LoVo (cell line): ENCODE measurements at regions not wholly inside any gene's neighbourhood (a gene's known extent, or its start where the extent isn't known, plus 50 kb on each side); places are given as distances from the start of the nearest gene placed in this dataset.

Source experiments
- DNase-seq: peaks from one replicate; pipeline ENCODE4 v3.0.0-alpha.2; 2016; ENCODE audit warnings: low spot score

- DNase-seq: no peak
Measured at GRCh38 chr20:10771435-10772140, 97.8 kb upstream of the JAG1 start.

DNA sequence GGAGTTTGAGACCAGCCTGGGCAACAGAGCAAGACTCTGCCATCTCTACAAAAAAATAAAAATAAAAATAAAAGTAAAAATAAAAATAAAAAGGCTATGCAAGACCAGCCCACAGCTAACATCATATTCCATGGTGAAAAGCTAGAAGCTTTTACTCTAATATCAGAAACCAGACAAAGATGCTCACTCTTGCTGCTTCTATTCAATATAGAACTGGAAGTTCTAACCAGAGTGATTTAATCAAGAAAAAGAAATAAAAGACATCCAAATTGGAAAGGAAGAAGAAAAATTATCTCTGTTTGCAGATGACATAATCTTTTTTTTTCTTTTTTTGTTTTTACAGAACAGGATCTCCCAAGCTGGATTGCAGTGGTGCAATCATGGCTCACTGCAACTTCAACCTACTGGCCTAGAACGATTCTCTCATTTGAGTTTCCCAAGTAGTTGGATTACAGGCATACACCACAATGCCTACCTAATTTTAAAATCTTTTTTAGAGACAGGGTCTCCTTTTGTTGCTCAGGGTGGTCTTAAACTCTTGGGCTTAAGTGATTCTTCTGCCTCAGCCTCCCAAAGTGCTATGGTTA is 100.7 kb upstream of the JAG1 start:
- no peak for DNase-seq

- DNase-seq: no peak
Measured at GRCh38 chr20:10777710-10778109, 103.9 kb upstream of the JAG1 start.

- no peak for DNase-seq
Measured at GRCh38 chr20:10779911-10780310, 106.1 kb upstream of the JAG1 start.

DNA sequence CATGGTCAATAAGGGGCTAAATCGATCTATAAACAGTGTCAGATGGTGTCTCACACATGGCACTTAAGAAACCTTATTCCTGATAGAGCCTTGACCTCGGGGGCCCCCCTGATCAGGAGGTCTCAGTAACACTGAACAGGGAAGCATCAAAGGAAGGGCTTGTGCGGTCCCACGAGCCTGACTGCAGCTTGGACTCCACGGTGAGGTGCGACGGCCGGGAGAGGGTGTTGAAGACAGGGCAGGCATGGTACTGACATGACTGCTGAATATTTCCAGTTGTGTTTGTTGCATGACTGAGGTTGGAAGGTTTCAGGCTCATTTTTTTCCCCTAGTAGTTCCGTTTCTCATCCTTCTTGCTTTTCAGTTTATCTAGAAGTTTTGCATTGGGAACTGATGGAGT is 107.1 kb upstream of the JAG1 start:
- DNase-seq: no peak

GRCh38 chr20:10781526-10781925 is 107.7 kb upstream of the JAG1 start:
- no peak for DNase-seq

DNA sequence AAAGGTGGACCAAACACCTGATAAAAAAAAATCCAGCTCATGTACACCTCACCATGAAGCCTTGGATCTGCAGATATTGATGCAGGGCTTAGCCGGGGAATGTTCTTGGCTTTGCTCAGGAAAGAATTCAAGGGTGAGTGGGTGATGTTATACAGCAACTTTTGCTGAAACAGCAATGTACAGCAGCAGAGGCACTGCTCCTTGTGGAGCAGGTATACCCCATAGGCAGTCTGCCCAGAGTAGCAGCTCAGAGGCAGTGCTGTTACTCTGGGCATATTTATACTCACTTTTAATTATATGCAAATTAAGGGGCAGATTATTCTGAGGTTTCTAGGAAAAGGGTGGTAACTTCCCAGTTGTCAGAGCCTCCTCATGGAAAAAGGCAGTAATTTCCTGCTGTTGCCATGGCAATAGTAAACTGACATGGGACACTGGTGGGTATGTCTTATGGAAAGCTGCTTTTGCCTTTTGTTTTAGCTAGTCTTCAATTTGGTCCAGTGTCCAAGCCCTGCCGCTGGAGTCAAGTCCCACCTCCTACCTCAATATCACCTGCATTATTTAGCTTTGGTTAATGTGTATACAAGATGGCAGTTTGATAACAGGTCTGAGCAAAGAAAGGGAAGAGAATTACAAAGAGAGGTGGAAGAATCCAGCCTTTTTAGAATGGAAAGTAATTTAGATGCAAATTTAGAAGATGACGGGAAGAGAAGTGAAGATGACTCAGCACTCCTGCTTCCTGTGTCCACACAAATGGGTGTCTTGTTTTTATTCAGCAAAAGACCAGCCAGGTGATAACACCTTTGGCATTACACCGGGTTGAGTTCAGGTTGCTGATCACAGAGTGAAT is 110.1 kb upstream of the JAG1 start:
- DNase-seq: no peak

GRCh38 chr20:10784554-10785183 is 110.9 kb upstream of the JAG1 start:
- no peak for DNase-seq

DNA sequence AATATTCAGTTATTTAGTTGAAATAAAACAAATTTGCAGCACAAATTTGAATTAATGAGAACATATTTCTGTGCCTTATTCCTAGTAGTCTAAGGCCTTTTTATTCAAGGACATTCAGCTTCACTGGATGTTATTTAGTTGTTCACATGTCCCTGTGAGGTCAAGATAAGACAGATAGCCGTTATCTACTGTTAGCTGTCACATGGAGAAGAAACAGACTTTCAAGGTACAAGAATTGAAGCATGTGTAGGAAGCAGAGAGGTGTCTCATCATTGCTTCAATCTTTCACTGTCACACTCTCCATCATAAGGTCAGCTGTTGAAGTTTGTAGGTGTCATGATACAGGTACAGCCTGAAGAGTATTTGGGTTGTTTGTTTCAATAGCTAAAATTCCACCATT is 112.9 kb upstream of the JAG1 start:
- DNase-seq: no peak

DNA sequence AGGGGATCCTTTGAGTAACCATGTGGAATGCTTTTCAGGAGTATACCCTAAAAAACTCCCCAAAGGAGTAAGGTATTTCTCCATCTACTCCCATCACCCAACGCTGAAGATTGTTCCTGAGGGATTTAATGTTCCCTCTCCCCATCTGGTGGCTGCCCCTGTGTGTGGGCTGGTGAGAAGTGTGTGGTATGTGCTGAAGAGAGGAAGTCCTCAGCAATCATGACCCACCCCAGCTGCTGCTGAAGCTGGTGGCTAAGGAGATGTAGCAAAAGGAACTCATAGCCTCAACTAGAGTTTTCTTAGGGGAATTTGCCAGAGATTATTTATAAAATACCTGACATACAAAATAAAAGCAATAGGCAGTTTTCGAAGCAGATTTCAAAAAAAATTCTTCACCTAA is 114.3 kb upstream of the JAG1 start:
- DNase-seq: no peak

DNA sequence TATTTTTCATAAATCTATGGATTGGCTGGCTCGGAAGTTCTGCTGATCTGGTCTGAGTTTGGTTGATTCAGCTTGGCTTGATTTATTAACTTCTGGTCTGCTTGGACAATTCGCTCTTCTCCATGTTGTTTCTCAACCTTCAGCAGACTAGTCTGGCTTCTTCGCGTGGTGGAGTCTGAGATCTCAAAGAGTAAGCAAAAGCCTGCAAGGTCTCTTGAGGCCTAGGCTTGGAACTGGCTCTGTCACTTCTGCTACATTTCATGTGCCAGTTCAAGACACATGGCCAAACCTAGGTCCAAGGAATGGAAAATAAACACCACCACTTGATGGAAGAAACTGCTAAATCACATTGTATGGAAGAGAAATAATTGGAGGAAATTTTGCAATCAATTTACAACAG is 115.1 kb upstream of the JAG1 start:
- DNase-seq: no peak

- no peak for DNase-seq
Measured at GRCh38 chr20:10789386-10789785, 115.6 kb upstream of the JAG1 start.

DNA sequence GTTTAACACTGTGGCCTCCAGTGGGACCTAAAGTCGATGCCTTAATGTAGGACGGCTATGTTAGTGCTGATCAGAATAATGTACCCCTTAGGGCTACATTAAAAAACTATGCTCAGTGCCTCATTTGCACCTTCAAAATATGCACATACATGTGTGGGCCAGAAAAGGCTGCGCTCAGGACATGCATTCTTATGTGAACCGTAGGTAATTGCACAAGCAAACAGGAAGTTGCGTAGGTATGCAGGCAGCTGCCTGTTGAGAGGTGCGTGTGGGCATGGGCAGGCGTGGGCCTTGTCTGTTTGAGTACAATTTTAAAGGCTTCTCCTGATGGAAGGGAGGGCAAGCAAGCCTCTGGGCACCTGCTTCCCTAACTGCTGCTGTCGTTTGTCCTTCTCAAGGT is 116.2 kb upstream of the JAG1 start:
- no peak for DNase-seq

DNA sequence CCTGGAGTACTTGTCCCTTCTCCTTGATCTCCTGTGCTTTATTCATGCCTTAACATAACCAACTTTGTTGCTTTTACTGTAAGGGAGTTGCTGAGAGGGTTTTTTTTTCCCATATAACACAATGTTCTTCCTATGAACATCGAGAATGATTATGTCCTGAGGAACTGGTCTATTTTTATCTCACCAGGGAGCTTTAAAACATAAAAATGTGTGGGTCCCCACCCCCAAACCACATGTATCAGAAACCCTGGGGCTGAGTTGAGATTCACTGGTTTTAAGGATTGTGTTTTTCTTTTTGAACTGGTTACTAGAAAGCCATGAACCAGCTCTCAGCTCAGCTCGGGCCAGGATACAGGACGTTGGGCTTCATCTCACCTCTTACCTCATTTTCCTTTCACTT is 118.5 kb upstream of the JAG1 start:
- no peak for DNase-seq

- no peak for DNase-seq
Measured at GRCh38 chr20:10793766-10794165, 120.0 kb upstream of the JAG1 start.

GRCh38 chr20:10794765-10795164 is 121.0 kb upstream of the JAG1 start:
- DNase-seq: no peak

- DNase-seq: no peak
Measured at GRCh38 chr20:10795286-10796026, 121.7 kb upstream of the JAG1 start.

GRCh38 chr20:10798811-10799210 is 125.0 kb upstream of the JAG1 start:
- DNase-seq: no peak

GRCh38 chr20:10799735-10800134 is 125.9 kb upstream of the JAG1 start:
- DNase-seq: no peak

DNA sequence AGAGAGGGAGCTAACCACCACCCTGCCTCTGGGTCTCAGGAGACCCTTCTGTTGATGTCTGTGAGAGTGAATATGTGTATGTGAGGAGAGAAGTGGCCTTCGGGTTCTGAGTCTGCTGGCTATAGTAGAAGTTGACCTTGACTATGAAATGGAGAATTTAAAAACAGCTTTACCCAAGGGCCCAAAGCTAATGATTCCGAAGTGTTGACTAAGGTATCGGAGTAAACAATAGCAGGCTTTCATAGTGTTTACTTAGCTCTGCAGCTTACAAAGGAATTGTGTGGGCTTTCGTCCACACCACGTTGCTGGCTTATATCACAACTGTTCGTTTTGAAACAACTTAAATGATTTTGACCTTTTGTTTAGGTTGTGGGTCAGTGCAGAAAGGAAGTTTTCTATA is 126.5 kb upstream of the JAG1 start:
- DNase-seq: no peak

DNA sequence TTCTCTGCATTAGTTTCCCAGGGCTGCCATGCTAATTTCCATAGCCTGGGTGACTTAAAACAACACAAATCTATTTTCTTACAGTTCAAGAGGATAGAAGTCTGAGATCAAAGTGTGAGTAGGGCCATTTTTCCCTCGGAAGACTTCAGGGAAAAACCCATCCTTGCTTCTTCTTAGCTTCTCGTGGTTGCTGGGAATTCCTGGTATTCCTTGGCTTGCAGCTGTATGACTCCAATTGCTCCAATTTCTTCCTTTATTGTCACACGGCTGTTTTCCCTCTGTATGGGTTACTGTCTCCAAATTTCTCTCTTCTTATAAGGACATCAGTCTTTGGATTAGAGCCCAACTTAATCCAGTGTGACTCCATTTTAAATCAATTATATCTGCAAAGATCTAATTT is 128.4 kb upstream of the JAG1 start:
- DNase-seq: no peak

GRCh38 chr20:10805764-10806163 is 132.0 kb upstream of the JAG1 start:
- DNase-seq: no peak
